Astrocyte (in vitro differentiated cells and primary cell): ENCODE measurements at regions not wholly inside any gene's neighbourhood (a gene's known extent, or its start where the extent isn't known, plus 50 kb on each side); places are given as distances from the start of the nearest gene placed in this dataset.

ENCODE experiments used
- DNase-seq: peaks from one replicate; pipeline ENCODE4 v3.0.0-alpha.2; 2010; ENCODE audit warnings: low read depth
- FAIRE-seq: peaks from 2 replicates; lab custom pipeline; 2011; peaks lifted over from hg19 to GRCh38; lab: Jason Lieb, UNC
- H2AFZ ChIP-seq: 2 replicates; pipeline ENCODE4 v1.6.0; 2012; ENCODE audit warnings: low read depth, low read length, inconsistent platforms
- H3K27ac ChIP-seq: 2 replicates; pipeline ENCODE4 v1.5.1; 2011; ENCODE audit warnings: low read depth, low read length, inconsistent platforms
- H3K27me3 ChIP-seq: 2 replicates; pipeline ENCODE4 v1.6.0; 2011; ENCODE audit warnings: low read length, inconsistent platforms; ENCODE audit not compliant: insufficient read depth
- H3K36me3 ChIP-seq: 2 replicates; pipeline ENCODE4 v1.5.1; 2011; ENCODE audit warnings: low read length, inconsistent platforms; ENCODE audit not compliant: insufficient read depth
- H3K4me1 ChIP-seq: 2 replicates; pipeline ENCODE4 v1.5.1; 2011; ENCODE audit warnings: low read length, inconsistent platforms; ENCODE audit not compliant: insufficient read depth
- H3K4me2 ChIP-seq: 2 replicates; pipeline ENCODE4 v1.6.0; 2012; ENCODE audit warnings: low read length, inconsistent platforms
- H3K4me3 ChIP-seq: 2 replicates; pipeline ENCODE4 v1.5.1; 2011; ENCODE audit warnings: low read depth, mild to moderate bottlenecking, low read length, inconsistent platforms; ENCODE audit not compliant: insufficient read depth
- H3K79me2 ChIP-seq: 2 replicates; pipeline ENCODE4 v1.6.0; 2012; ENCODE audit warnings: mild to moderate bottlenecking, low read length, inconsistent platforms; ENCODE audit not compliant: insufficient read depth
- H3K9ac ChIP-seq: 2 replicates; pipeline ENCODE4 v1.6.0; 2012; ENCODE audit warnings: mild to moderate bottlenecking, low read length, inconsistent platforms
- H3K9me3 ChIP-seq: 2 replicates; pipeline ENCODE4 v1.5.1; 2012; ENCODE audit warnings: low read depth, mild to moderate bottlenecking, low read length, inconsistent platforms; ENCODE audit not compliant: insufficient read depth
- H4K20me1 ChIP-seq: 2 replicates; pipeline ENCODE4 v1.6.0; 2012; ENCODE audit warnings: low read length, inconsistent platforms; ENCODE audit not compliant: insufficient read depth
- H3K27ac Mint-ChIP-seq: one replicate; pipeline ENCODE4 v1.8.0; 2021; ENCODE audit warnings: mild to moderate bottlenecking, mixed read lengths; ENCODE audit not compliant: unreplicated experiment
- H3K27me3 Mint-ChIP-seq: one replicate; pipeline ENCODE4 v1.8.0; 2021; ENCODE audit warnings: low read depth, mixed read lengths; ENCODE audit not compliant: unreplicated experiment
- H3K36me3 Mint-ChIP-seq: one replicate; pipeline ENCODE4 v1.8.0; 2021; ENCODE audit warnings: low read depth, mixed read lengths; ENCODE audit not compliant: unreplicated experiment
- H3K4me1 Mint-ChIP-seq: one replicate; pipeline ENCODE4 v1.8.0; 2021; ENCODE audit warnings: low read depth, mixed read lengths; ENCODE audit not compliant: unreplicated experiment
- H3K4me3 Mint-ChIP-seq: one replicate; pipeline ENCODE4 v1.8.0; 2021; ENCODE audit warnings: mild to moderate bottlenecking, moderate library complexity, mixed read lengths; ENCODE audit not compliant: unreplicated experiment
- H3K9me3 Mint-ChIP-seq: one replicate; pipeline ENCODE4 v1.8.0; 2021; ENCODE audit warnings: mild to moderate bottlenecking, mixed read lengths; ENCODE audit not compliant: unreplicated experiment
- EZH2 ChIP-seq: IDR thresholded peaks from 2 replicates; pipeline ENCODE4 v1.6.1; 2012; ENCODE audit warnings: mild to moderate bottlenecking, low read length, inconsistent platforms; ENCODE audit not compliant: insufficient read depth
- TF ChIP-seq, protein P1 (sequence below): IDR thresholded peaks from 2 replicates; pipeline ENCODE4 v1.5.1; 2011; ENCODE audit warnings: low read depth, mild to moderate bottlenecking, inconsistent platforms, low read length, moderate library complexity; ENCODE audit not compliant: insufficient read depth

DNA sequence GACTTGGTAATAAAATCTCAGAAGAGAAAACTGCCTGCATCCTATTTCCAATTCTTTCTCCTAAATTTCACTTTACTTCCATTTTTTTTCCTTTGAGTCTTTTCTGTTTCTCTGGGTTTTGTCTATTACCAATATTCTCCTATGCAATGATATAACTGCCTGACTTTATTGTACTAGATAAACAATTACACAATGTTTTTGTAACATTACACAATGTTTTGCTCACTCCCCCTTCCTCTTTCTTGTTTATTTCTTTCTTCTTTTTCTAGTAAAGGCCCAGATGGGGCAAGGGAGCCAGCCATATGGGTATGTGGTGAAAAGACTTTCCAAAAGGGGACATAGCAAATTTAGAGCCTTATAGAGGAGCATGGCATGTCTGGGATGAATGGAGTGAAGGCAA lies 278.7 kb upstream of the PHYHIPL start:
- H3K27ac Mint-ChIP-seq = no peak overlapping the region
- FAIRE-seq = no peak
- TF ChIP-seq, protein P1, sequence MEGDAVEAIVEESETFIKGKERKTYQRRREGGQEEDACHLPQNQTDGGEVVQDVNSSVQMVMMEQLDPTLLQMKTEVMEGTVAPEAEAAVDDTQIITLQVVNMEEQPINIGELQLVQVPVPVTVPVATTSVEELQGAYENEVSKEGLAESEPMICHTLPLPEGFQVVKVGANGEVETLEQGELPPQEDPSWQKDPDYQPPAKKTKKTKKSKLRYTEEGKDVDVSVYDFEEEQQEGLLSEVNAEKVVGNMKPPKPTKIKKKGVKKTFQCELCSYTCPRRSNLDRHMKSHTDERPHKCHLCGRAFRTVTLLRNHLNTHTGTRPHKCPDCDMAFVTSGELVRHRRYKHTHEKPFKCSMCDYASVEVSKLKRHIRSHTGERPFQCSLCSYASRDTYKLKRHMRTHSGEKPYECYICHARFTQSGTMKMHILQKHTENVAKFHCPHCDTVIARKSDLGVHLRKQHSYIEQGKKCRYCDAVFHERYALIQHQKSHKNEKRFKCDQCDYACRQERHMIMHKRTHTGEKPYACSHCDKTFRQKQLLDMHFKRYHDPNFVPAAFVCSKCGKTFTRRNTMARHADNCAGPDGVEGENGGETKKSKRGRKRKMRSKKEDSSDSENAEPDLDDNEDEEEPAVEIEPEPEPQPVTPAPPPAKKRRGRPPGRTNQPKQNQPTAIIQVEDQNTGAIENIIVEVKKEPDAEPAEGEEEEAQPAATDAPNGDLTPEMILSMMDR = no peak
- TF ChIP-seq EZH2 = no peak

GRCh38 chr10:58898854-58899573 lies 277.4 kb upstream of the PHYHIPL start:
- no peaks in the 10 kb centered on the region for H3K36me3 Mint-ChIP-seq
- no peak overlapping the region for H3K27ac ChIP-seq
- H2AFZ ChIP-seq = no peak overlapping the region
- no peaks in the 10 kb centered on the region for H3K36me3 ChIP-seq
- no peaks in the 10 kb centered on the region for H3K79me2 ChIP-seq
- DNase-seq (no peak), FAIRE-seq (no peak)
- no peaks in the 10 kb centered on the region for H3K27me3 ChIP-seq
- no peaks in the 10 kb centered on the region for H3K4me1 ChIP-seq
- no peak overlapping the region for H3K4me3 Mint-ChIP-seq
- TF ChIP-seq EZH2 = no peak
- TF ChIP-seq, protein P1 = no peak
- no peaks in the 10 kb centered on the region for H3K9me3 ChIP-seq
- peaks cover 4% of the 10 kb centered on the region for H3K9me3 Mint-ChIP-seq
- H4K20me1 ChIP-seq = no peaks in the 10 kb centered on the region
- no peak overlapping the region for H3K4me2 ChIP-seq
- no peaks in the 10 kb centered on the region for H3K4me1 Mint-ChIP-seq
- no peaks in the 10 kb centered on the region for H3K27me3 Mint-ChIP-seq
- H3K9ac ChIP-seq = no peak overlapping the region
- H3K4me3 ChIP-seq = no peak overlapping the region
- no peak overlapping the region for H3K27ac Mint-ChIP-seq

More for the DNA sequence above, 278.7 kb upstream of the PHYHIPL start:
- no peak overlapping the region for H2AFZ ChIP-seq
- H3K36me3 Mint-ChIP-seq = no peaks in the 10 kb centered on the region
- H3K9me3 Mint-ChIP-seq = peaks cover 2% of the 10 kb centered on the region
- no peaks in the 10 kb centered on the region for H3K4me1 Mint-ChIP-seq
- H3K27me3 Mint-ChIP-seq = no peaks in the 10 kb centered on the region
- no peaks in the 10 kb centered on the region for H3K4me1 ChIP-seq
- H3K27me3 ChIP-seq = no peaks in the 10 kb centered on the region
- no peak overlapping the region for H3K4me3 ChIP-seq
- H3K36me3 ChIP-seq = no peaks in the 10 kb centered on the region
- H3K9ac ChIP-seq = no peak overlapping the region
- no peak overlapping the region for H3K4me3 Mint-ChIP-seq
- H4K20me1 ChIP-seq = no peaks in the 10 kb centered on the region
- H3K27ac ChIP-seq = no peak overlapping the region
- H3K4me2 ChIP-seq = no peak overlapping the region
- DNase-seq = no peak
- no peaks in the 10 kb centered on the region for H3K79me2 ChIP-seq
- no peaks in the 10 kb centered on the region for H3K9me3 ChIP-seq

DNA sequence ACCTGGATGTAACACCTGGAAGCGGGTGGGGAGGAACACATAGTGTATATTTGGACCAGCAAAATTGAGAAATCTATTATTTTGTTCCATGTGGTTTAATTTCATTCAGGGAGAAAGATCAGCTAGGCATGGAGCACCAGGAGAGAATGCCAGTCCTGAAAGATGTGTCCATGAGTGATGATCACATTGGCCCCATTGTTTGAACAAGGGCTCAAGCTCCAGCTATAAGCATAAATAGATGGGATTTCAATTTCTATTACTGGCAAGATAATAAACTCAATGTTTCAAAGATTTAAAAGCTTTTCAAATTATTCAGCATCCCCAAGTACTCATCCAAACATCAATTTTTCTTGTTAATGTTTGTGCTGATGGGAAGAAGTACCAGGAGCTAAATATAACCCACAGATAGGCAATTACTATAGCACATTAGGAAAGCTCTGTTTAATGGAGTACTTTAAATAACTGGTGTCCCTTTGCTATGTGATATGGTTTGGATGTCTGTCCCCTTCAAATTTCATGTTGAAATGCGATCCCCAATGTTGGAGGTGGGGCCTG lies 275.3 kb upstream of the PHYHIPL start:
- Histone ChIP-seq H3K27me3 (no peaks in the 10 kb centered on the region), H3K36me3 (no peaks in the 10 kb centered on the region), H3K4me2 (no peak overlapping the region), H2AFZ (no peak overlapping the region), H3K9ac (no peak overlapping the region), H3K9me3 (no peaks in the 10 kb centered on the region), H3K27ac (no peak overlapping the region), H3K79me2 (no peaks in the 10 kb centered on the region), H3K4me3 (no peak overlapping the region), H4K20me1 (no peaks in the 10 kb centered on the region), H3K4me1 (no peaks in the 10 kb centered on the region)
- Mint-ChIP-seq H3K9me3 (peaks cover 4% of the 10 kb centered on the region), H3K4me1 (no peaks in the 10 kb centered on the region), H3K27me3 (peaks cover 1% of the 10 kb centered on the region), H3K4me3 (no peak overlapping the region), H3K27ac (no peak overlapping the region), H3K36me3 (no peaks in the 10 kb centered on the region)
- no peak for FAIRE-seq
- no peak for DNase-seq
- TF ChIP-seq, protein P1 = no peak
- TF ChIP-seq EZH2 = no peak
